ENCODE measurements at regions not wholly inside any gene's neighbourhood (a gene's known extent, or its start where the extent isn't known, plus 50 kb on each side); places are given as distances from the start of the nearest gene placed in this dataset.

GRCh38 chr18:77996737-77997136 lies 747.1 kb downstream of the GALR1 start:
- no peak for DNase-seq

- DNase-seq = no peak
These were observed 752.2 kb downstream of the GALR1 start for GRCh38 chr18:78001811-78002210.

GRCh38 chr18:78006006-78006773 lies 756.5 kb downstream of the GALR1 start:
- DNase-seq = no peak

- DNase-seq = no peak
These were observed 757.2 kb downstream of the GALR1 start for GRCh38 chr18:78006774-78007260.

- DNase-seq = no peak
These were observed 760.7 kb downstream of the GALR1 start for GRCh38 chr18:78010363-78010762.

GRCh38 chr18:78017869-78018268 lies 768.2 kb downstream of the GALR1 start:
- DNase-seq = no peak

- DNase-seq = no peak
These were observed 771.5 kb downstream of the GALR1 start for GRCh38 chr18:78021196-78021595.

GRCh38 chr18:78031589-78031988 lies 781.9 kb downstream of the GALR1 start:
- DNase-seq = no peak

- DNase-seq = no peak
These were observed 782.3 kb downstream of the GALR1 start for GRCh38 chr18:78031991-78032390.

GRCh38 chr18:78032574-78032973 lies 782.9 kb downstream of the GALR1 start:
- no peak for DNase-seq

GRCh38 chr18:78034755-78035154 lies 785.1 kb downstream of the GALR1 start:
- no peak for DNase-seq

- DNase-seq = no peak
These were observed 791.6 kb downstream of the GALR1 start for GRCh38 chr18:78041218-78041617.

GRCh38 chr18:78046631-78047030 lies 797.0 kb downstream of the GALR1 start:
- DNase-seq = no peak

GRCh38 chr18:78049281-78049680 lies 799.6 kb downstream of the GALR1 start:
- no peak for DNase-seq

GRCh38 chr18:78054801-78055200 lies 805.2 kb downstream of the GALR1 start:
- DNase-seq = no peak

- no peak for DNase-seq
These were observed 806.4 kb downstream of the GALR1 start for GRCh38 chr18:78056011-78056410.

GRCh38 chr18:78069784-78070664 lies 820.4 kb downstream of the GALR1 start:
- DNase-seq = no peak

GRCh38 chr18:78071166-78071710 lies 821.6 kb downstream of the GALR1 start:
- no peak for DNase-seq

GRCh38 chr18:78071776-78072175 lies 822.1 kb downstream of the GALR1 start:
- no peak for DNase-seq

GRCh38 chr18:78072375-78072774 lies 822.7 kb downstream of the GALR1 start:
- no peak for DNase-seq

- DNase-seq = no peak
These were observed 823.6 kb downstream of the GALR1 start for GRCh38 chr18:78073275-78073674.

- no peak for DNase-seq
These were observed 824.9 kb downstream of the GALR1 start for GRCh38 chr18:78074400-78075020.

GRCh38 chr18:78080081-78080480 lies 830.4 kb downstream of the GALR1 start:
- no peak for DNase-seq
